ENCODE measurements at regions not wholly inside any gene's neighbourhood (a gene's known extent, or its start where the extent isn't known, plus 50 kb on each side); places are given as distances from the start of the nearest gene placed in this dataset.
"Not testable (repeated sequence)": the region's sequence is repeated elsewhere in the genome, so short reads cannot be mapped to it uniquely, and the experiment has no call there.

- TF ChIP-seq, protein P1, sequence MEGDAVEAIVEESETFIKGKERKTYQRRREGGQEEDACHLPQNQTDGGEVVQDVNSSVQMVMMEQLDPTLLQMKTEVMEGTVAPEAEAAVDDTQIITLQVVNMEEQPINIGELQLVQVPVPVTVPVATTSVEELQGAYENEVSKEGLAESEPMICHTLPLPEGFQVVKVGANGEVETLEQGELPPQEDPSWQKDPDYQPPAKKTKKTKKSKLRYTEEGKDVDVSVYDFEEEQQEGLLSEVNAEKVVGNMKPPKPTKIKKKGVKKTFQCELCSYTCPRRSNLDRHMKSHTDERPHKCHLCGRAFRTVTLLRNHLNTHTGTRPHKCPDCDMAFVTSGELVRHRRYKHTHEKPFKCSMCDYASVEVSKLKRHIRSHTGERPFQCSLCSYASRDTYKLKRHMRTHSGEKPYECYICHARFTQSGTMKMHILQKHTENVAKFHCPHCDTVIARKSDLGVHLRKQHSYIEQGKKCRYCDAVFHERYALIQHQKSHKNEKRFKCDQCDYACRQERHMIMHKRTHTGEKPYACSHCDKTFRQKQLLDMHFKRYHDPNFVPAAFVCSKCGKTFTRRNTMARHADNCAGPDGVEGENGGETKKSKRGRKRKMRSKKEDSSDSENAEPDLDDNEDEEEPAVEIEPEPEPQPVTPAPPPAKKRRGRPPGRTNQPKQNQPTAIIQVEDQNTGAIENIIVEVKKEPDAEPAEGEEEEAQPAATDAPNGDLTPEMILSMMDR (IDR thresholded peaks at IDR 0.05) = no peak
- Histone ChIP-seq H3K9ac (no peak overlapping the region), H2AFZ (no peak overlapping the region), H3K9me3 (ENCODE audit: control insufficient read depth, low read length) (no peaks in the 10 kb centered on the region), H3K4me3 (ENCODE audit: low read depth, low read length) (no peak overlapping the region), H3K27ac (no peak overlapping the region), H3K79me2 (no peaks in the 10 kb centered on the region), H3K4me2 (ENCODE audit: low read length) (no peak overlapping the region), H3K36me3 (ENCODE audit: control insufficient read depth, insufficient read depth, low read length) (no peaks in the 10 kb centered on the region), H3K27me3 (ENCODE audit: control insufficient read depth, insufficient read depth, low read length) (no peaks in the 10 kb centered on the region), H3K4me1 (no peaks in the 10 kb centered on the region)
Measured at GRCh38 chr17:31629696-31630470, 229.2 kb downstream of the COPRS start.

- Histone ChIP-seq H3K9ac (no peak overlapping the region), H3K27ac (no peak overlapping the region), H3K27me3 (ENCODE audit: control insufficient read depth, insufficient read depth, low read length) (no peaks in the 10 kb centered on the region), H3K79me2 (no peaks in the 10 kb centered on the region), H3K4me2 (ENCODE audit: low read length) (no peak overlapping the region), H3K4me1 (no peaks in the 10 kb centered on the region), H2AFZ (no peak overlapping the region), H3K4me3 (ENCODE audit: low read depth, low read length) (no peak overlapping the region), H3K36me3 (ENCODE audit: control insufficient read depth, insufficient read depth, low read length) (no peaks in the 10 kb centered on the region), H3K9me3 (ENCODE audit: control insufficient read depth, low read length) (no peaks in the 10 kb centered on the region)
- TF ChIP-seq, protein P1 (IDR thresholded peaks at IDR 0.05) = no peak
Measured at GRCh38 chr17:31627960-31628359, 231.1 kb downstream of the COPRS start.

DNA sequence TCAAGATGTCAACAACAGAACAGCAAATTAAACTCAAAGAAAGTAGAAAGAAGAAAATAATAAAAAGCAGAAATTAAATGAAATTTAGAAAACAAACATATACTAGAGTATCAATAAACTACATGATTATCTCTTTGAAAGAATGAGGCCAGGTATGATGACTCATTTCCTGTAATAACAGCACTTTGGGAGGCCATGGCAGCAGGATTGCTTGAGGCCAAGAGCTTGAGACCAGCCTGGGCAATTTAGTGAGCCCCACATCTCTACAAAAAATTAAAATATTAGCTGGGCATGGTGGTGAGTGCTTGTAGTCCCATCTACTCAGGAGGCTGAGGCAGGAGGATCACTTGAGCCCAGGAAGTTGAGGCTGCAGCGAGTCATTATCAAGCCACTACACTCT is 232.5 kb downstream of the RAB11FIP4 start:
- H3K9ac ChIP-seq = no peak overlapping the region
- H2AFZ ChIP-seq = no peak overlapping the region
- H3K4me1 ChIP-seq = no peaks in the 10 kb centered on the region
- no peaks in the 10 kb centered on the region for H3K27me3 ChIP-seq (ENCODE audit: control insufficient read depth, insufficient read depth, low read length)
- H3K36me3 ChIP-seq (ENCODE audit: control insufficient read depth, insufficient read depth, low read length) = no peaks in the 10 kb centered on the region
- no peak overlapping the region for H3K4me2 ChIP-seq (ENCODE audit: low read length)
- H3K27ac ChIP-seq = no peak overlapping the region
- TF ChIP-seq, protein P1 (IDR thresholded peaks at IDR 0.05) = no peak
- no peaks in the 10 kb centered on the region for H3K9me3 ChIP-seq (ENCODE audit: control insufficient read depth, low read length)
- no peaks in the 10 kb centered on the region for H3K79me2 ChIP-seq
- H3K4me3 ChIP-seq (ENCODE audit: low read depth, low read length) = no peak overlapping the region

DNA sequence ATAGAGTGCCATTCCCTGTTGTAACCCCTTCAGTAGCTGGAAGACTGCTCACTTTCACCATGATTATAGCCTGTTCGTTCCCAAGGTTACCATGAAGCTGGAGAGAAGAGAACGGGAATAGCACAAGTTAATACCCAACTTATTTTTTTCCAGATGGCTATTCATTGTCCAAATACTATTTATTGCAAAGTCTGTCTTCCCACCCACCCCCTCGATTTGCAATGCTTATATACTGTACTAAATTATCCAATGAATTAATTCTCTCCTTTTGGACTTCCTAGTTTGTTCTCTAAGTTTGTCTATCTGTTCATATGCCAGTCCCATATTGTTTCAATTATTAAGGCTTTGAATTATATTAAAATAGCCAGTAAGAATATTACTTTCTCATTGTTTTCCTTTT is 231.0 kb downstream of the RAB11FIP4 start:
- TF ChIP-seq, protein P1 (IDR thresholded peaks at IDR 0.05) = no peak
- Histone ChIP-seq H3K36me3 (ENCODE audit: control insufficient read depth, insufficient read depth, low read length) (no peaks in the 10 kb centered on the region), H3K27ac (no peak overlapping the region), H3K9me3 (ENCODE audit: control insufficient read depth, low read length) (no peaks in the 10 kb centered on the region), H3K4me2 (ENCODE audit: low read length) (no peak overlapping the region), H3K4me1 (no peaks in the 10 kb centered on the region), H2AFZ (no peak overlapping the region), H3K27me3 (ENCODE audit: control insufficient read depth, insufficient read depth, low read length) (no peaks in the 10 kb centered on the region), H3K79me2 (no peaks in the 10 kb centered on the region), H3K9ac (no peak overlapping the region), H3K4me3 (ENCODE audit: low read depth, low read length) (no peak overlapping the region)

GRCh38 chr17:31621566-31621965 is 230.1 kb downstream of the RAB11FIP4 start:
- H3K4me3 ChIP-seq (ENCODE audit: low read depth, low read length) = no peak overlapping the region
- H3K4me1 ChIP-seq = no peaks in the 10 kb centered on the region
- TF ChIP-seq, protein P1 (IDR thresholded peaks at IDR 0.05) = no peak
- H3K79me2 ChIP-seq = no peaks in the 10 kb centered on the region
- no peaks in the 10 kb centered on the region for H3K9me3 ChIP-seq (ENCODE audit: control insufficient read depth, low read length)
- no peak overlapping the region for H2AFZ ChIP-seq
- H3K27ac ChIP-seq = no peak overlapping the region
- H3K27me3 ChIP-seq (ENCODE audit: control insufficient read depth, insufficient read depth, low read length) = no peaks in the 10 kb centered on the region
- H3K36me3 ChIP-seq (ENCODE audit: control insufficient read depth, insufficient read depth, low read length) = no peaks in the 10 kb centered on the region
- H3K9ac ChIP-seq = no peak overlapping the region
- H3K4me2 ChIP-seq (ENCODE audit: low read length) = no peak overlapping the region

DNA sequence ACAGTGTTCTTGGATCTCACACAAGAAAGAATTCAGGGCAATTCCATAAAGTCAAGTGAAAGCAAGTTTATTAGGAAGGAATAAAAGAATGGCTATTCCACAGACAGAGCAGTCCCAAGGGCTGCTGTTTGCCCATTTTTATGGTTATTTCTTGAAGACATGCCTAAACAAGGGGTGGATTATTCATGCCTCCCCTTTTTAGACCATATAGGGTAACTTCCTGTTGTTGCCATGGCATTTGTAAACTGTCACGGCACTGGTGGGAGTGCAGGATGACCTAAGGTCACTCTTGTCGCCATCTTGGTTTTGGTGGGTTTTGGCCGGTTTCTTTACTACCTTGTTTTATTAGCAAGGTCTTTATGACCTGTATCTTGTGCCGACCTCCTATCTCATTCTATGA is 219.6 kb downstream of the RAB11FIP4 start:
- not testable (repeated sequence) for H3K36me3 ChIP-seq (ENCODE audit: control insufficient read depth, insufficient read depth, low read length); H3K4me2 ChIP-seq (ENCODE audit: low read length); H3K9me3 ChIP-seq (ENCODE audit: control insufficient read depth, low read length); H3K79me2 ChIP-seq; H3K27ac ChIP-seq; H2AFZ ChIP-seq; H3K4me1 ChIP-seq; H3K9ac ChIP-seq; H3K27me3 ChIP-seq (ENCODE audit: control insufficient read depth, insufficient read depth, low read length); H3K4me3 ChIP-seq (ENCODE audit: low read depth, low read length)

All from parathyroid adenoma (tissue), 2 donors.